Mesothelial cell of epicardium (in vitro differentiated cells): ENCODE measurements at regions not wholly inside any gene's neighbourhood (a gene's known extent, or its start where the extent isn't known, plus 50 kb on each side); places are given as distances from the start of the nearest gene placed in this dataset.

ENCODE experiments used
- DNase-seq, 2 experiments: peaks; one replicate each; pipeline ENCODE4 v3.0.0; 2021; ENCODE audit warnings: low spot score in 2 of 2; ENCODE audit not compliant: unreplicated experiment in 2 of 2
- H3K27ac Mint-ChIP-seq: 2 replicates; pipeline ENCODE4 v1.8.0; 2021; ENCODE audit warnings: mixed read lengths
- H3K27me3 Mint-ChIP-seq: 2 replicates; pipeline ENCODE4 v1.8.0; 2021; ENCODE audit warnings: low read depth, mixed read lengths
- H3K36me3 Mint-ChIP-seq: 2 replicates; pipeline ENCODE4 v1.8.0; 2021; ENCODE audit warnings: mixed read lengths
- H3K4me1 Mint-ChIP-seq: 2 replicates; pipeline ENCODE4 v1.8.0; 2021; ENCODE audit warnings: mixed read lengths
- H3K4me3 Mint-ChIP-seq: 2 replicates; pipeline ENCODE4 v1.8.0; 2021; ENCODE audit warnings: mild to moderate bottlenecking, moderate library complexity, mixed read lengths
- H3K9me3 Mint-ChIP-seq: 2 replicates; pipeline ENCODE4 v1.8.0; 2021; ENCODE audit warnings: mixed read lengths
- TF ChIP-seq, protein P1 (sequence below): fragments of 200-600 bp; sonication (generic); IDR thresholded peaks from one replicate; pipeline ENCODE4 v1.5.0; 2021; ENCODE audit warnings: antibody characterized with exemption; ENCODE audit not compliant: unreplicated experiment

DNA sequence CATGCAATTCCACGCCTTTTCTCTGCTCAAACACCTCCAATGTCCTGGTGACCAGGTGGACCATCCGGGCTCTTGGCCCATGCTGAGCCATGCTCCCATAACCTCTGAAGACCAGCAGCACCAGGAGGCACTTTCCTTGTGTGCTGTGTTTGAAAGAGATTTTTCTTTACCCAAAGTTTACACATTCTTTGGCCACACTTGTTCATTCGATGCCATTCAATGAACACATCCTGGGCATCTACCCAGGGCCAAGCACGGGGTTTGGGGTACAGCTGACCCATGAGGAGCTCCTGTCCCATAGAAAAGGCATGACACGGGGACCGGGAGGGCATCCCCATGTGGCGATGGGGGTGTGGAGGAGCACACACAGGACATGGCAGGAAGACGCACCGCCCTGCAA lies 77.1 kb upstream of the IRX1 start:
- TF ChIP-seq, protein P1, sequence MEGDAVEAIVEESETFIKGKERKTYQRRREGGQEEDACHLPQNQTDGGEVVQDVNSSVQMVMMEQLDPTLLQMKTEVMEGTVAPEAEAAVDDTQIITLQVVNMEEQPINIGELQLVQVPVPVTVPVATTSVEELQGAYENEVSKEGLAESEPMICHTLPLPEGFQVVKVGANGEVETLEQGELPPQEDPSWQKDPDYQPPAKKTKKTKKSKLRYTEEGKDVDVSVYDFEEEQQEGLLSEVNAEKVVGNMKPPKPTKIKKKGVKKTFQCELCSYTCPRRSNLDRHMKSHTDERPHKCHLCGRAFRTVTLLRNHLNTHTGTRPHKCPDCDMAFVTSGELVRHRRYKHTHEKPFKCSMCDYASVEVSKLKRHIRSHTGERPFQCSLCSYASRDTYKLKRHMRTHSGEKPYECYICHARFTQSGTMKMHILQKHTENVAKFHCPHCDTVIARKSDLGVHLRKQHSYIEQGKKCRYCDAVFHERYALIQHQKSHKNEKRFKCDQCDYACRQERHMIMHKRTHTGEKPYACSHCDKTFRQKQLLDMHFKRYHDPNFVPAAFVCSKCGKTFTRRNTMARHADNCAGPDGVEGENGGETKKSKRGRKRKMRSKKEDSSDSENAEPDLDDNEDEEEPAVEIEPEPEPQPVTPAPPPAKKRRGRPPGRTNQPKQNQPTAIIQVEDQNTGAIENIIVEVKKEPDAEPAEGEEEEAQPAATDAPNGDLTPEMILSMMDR, result no peak
- H3K4me1 Mint-ChIP-seq, result peaks cover 10% of the 10 kb centered on the region
- no peaks in the 10 kb centered on the region for H3K9me3 Mint-ChIP-seq
- no peaks in the 10 kb centered on the region for H3K36me3 Mint-ChIP-seq
- H3K4me3 Mint-ChIP-seq, result no peak overlapping the region
- no peak for DNase-seq
- H3K27me3 Mint-ChIP-seq, result no peaks in the 10 kb centered on the region
- no peak overlapping the region for H3K27ac Mint-ChIP-seq

- Mint-ChIP-seq H3K36me3 (no peaks in the 10 kb centered on the region), H3K9me3 (no peaks in the 10 kb centered on the region), H3K27me3 (no peaks in the 10 kb centered on the region), H3K27ac (no peak overlapping the region), H3K4me1 (peaks cover 12% of the 10 kb centered on the region), H3K4me3 (no peak overlapping the region)
- DNase-seq, result no peak
- TF ChIP-seq, protein P1, result no peak
These were observed 77.6 kb upstream of the IRX1 start for GRCh38 chr5:3518051-3518450.

DNA sequence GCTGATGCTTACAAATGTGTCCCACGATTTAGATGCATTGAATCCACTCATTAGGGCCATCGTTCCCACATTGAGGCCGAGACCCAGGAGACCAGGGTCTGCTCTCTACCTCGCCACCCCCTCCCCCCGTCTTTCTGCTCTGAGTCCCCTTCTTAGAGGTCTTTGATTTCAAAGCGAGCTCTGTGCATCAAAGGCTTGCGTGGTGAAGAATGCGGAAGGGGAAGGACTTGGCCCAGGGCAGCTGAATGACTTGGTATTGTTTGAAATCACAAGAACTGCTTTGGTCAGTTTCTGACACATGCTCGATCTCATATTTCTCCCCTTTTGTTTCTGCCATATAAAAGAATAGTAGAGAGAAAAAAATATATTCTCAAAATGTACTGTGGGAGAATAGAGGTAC lies 78.3 kb upstream of the IRX1 start:
- Mint-ChIP-seq H3K27me3 (no peaks in the 10 kb centered on the region), H3K4me3 (no peak overlapping the region), H3K36me3 (no peaks in the 10 kb centered on the region), H3K4me1 (peaks cover 17% of the 10 kb centered on the region), H3K27ac (no peak overlapping the region), H3K9me3 (no peaks in the 10 kb centered on the region)
- DNase-seq, result no peak
- TF ChIP-seq, protein P1, result no peak

DNA sequence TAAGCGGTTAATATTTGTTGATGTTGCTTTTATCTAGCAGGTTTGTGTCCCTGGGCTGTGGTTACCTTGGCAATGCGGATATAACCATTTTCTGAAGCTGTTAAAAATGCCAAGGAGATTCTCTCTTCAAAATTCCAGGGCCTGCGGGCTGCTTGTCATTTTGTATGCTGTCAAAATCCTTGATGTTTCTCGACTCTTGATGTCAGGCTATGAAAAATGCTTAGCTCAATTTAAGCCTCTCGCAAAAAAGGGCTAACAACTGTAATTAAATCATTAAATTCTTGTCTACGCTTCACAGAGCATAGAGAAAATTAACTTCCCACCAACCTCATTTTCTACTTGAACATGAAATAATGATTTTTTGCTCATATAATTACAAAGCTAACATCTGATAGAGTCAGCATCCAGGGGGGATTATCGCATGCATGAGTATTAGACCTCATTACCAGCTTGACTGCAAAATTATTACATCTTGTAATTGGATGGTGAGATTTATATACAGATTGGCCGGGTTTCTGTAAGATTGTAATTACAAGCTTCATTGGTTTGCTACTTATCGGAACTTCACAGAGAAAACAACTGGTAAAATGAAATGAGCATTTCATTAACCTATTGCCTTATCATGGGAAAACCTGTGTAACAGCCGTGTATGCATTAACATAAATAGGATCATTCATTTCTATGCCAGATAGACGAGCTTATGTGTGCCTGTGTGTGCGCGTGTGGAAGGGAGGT lies 83.1 kb upstream of the IRX1 start:
- peaks cover 4% of the 10 kb centered on the region for H3K36me3 Mint-ChIP-seq
- TF ChIP-seq, protein P1, result no peak
- no peak for DNase-seq
- no peak overlapping the region for H3K4me3 Mint-ChIP-seq
- no peak overlapping the region for H3K27ac Mint-ChIP-seq
- H3K27me3 Mint-ChIP-seq, result no peaks in the 10 kb centered on the region
- peaks cover 9% of the 10 kb centered on the region for H3K9me3 Mint-ChIP-seq
- H3K4me1 Mint-ChIP-seq, result peaks cover 24% of the 10 kb centered on the region

DNA sequence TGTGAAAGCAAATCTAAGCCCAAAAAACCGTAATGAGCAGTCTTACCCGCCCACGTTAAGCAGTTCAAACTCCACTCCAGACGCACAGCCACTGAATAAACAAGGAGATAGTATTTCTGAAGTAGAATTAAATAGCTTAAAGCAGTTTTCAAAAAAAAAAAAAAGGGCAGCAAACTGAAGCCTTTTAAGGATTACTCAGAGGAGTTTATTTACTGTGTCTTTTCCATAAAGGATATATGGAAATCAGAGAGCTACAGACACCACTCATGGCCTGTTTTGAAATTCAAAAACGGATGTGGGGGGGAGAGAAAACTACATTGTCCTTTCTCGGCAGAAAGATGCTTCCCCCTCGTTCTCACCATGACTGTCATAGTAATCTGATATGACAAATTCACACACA lies 83.7 kb upstream of the IRX1 start:
- peaks cover 4% of the 10 kb centered on the region for H3K36me3 Mint-ChIP-seq
- H3K9me3 Mint-ChIP-seq, result peaks cover 9% of the 10 kb centered on the region

More for the DNA sequence above, 83.7 kb upstream of the IRX1 start:
- Mint-ChIP-seq H3K27me3 (no peaks in the 10 kb centered on the region), H3K4me3 (no peak overlapping the region), H3K4me1 (peaks cover 24% of the 10 kb centered on the region), H3K27ac (no peak overlapping the region)
- no peak for DNase-seq
- TF ChIP-seq, protein P1, result no peak
